SK-N-MC (cell line): ENCODE measurements at regions not wholly inside any gene's neighbourhood (a gene's known extent, or its start where the extent isn't known, plus 50 kb on each side); places are given as distances from the start of the nearest gene placed in this dataset.

Experiments used
- EZH2 ChIP-seq: fragments of 200-600 bp; sonication (generic); IDR thresholded peaks from one replicate; pipeline ENCODE4 v1.6.1; 2017; ENCODE audit warnings: antibody characterized with exemption
- FOXP2 ChIP-seq: optimal IDR thresholded peaks from 2 replicates; pipeline ENCODE3; 2011; ENCODE audit warnings: mild to moderate bottlenecking, moderate library complexity; ENCODE audit not compliant: insufficient read depth; ENCODE audit errors: extremely low read length, control extremely low read depth
- POLR2AphosphoS5 ChIP-seq: IDR thresholded peaks from 2 replicates; pipeline ENCODE4 v1.6.1; 2012; ENCODE audit warnings: mild to moderate bottlenecking, low read depth, low read length, borderline replicate concordance

DNA sequence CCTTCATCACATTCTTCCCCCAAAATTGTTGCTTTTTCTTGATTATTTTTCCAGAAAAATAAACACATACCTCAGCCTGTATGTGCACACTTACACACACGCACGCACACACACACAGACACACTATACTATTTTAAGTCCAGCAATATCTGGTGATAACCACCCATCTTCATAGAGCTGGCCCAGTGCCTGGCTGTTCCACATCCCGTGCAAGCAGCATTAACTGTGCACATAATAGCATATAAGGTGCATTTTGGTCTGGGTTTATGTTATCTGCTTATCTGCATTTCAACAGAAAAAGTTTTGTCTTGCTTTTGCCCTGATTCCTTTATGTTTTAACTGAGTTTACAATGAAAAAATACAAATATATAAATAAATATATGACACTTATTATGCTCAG, 143.1 kb upstream of the KLF6 start:
- no peak for TF ChIP-seq EZH2
- no peak for TF ChIP-seq POLR2AphosphoS5
- TF ChIP-seq FOXP2, result no peak
